ENCODE measurements at regions not wholly inside any gene's neighbourhood (a gene's known extent, or its start where the extent isn't known, plus 50 kb on each side); places are given as distances from the start of the nearest gene placed in this dataset.
"Not testable (repeated sequence)": the region's sequence is repeated elsewhere in the genome, so short reads cannot be mapped to it uniquely, and the experiment has no call there.

DNA sequence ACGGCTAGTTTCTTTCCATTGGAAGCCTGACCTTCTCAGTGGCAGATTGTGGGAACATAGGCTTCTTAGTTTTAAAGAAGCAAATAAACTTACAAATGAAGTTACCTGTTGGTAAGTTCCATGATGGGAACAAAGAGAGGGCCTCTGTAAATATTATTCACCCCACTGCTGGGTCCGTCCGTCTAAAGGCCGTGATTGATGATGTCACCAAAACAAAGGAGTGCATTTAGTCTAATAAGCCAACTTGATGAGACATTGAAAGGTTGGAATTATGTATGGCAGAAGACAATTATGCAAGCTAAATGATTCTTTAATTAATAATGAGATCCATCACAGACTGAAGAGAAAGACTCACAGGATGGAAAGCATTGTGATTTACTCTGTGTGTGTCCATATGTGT lies 1091.9 kb upstream of the FANCL start:
- no peak for DNase-seq (ENCODE audit: low read depth in 2 of 2)

DNA sequence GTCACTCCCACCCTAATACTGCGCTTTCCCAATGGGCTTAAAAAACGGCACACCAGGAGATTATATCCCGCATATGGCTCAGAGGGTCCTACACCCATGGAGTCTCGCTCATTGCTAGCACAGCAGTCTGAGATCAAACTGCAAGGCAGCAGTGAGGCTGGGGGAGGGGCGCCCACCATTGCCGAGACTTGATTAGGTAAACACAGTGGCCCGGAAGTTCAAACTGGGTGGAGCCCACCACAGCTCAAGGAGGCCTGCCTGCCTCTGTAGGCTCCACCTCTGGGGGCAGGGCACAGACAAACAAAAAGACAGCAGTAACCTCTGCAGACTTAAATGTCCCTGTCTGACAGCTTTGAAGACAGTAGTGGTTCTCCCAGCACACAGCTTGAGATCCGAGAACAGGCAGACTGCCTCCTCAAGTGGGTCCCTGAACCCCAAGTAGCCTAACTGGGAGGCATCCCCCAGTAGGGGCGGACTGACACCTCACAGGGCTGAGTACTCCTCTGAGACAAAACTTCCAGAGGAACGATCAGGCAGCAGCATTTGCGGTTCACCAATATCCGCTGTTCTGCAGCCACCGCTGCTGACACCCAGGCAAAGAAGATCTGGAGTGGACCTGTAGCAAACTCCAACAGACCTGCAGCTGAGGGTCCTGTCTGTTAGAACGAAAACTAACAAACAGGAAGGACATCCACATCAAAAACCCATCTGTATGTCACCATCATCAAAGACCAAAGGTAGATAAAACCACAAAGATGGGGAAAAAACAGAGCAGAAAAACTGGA lies 1085.6 kb upstream of the FANCL start:
- not testable (repeated sequence) for DNase-seq (ENCODE audit: low read depth in 2 of 2)

DNA sequence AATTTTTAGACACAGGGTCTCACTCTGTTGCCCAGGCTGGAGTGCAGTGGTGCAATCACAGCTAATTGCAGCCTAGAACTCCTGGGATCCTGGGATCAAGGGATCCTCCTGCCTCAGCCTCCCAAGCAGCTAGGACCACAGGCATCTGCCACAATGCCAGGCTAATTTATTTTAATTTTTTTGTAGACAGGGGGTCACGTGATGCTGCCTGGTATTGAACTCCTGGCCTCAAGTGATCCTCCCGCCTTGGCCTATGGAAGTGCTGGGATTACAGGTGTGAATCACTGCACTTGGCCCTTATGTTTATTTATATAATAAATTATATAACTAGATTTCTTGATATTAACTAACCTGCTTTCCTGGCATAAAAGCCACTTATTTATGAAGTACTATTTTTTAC lies 1081.7 kb upstream of the FANCL start:
- DNase-seq (ENCODE audit: low read depth in 2 of 2), result no peak

DNA sequence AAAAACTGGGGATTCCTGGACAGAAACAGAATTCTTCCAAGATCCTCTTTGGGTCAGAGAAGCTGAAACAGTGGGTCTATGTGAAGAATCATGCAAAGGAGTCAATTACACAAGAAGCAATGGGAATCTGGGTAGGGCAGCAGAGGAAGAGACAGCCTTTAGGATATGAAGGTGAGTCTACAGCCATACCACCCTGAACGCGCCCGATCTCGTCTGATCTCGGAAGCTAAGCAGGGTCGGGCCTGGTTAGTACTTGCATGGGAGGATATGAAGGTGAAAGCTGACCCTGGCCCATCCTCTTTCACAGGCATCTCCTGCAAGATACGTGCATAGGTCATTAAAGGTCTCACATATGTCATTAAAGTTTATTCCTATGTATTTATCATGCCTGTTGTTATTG lies 1080.9 kb upstream of the FANCL start:
- DNase-seq (ENCODE audit: low read depth in 2 of 2), result no peak

DNA sequence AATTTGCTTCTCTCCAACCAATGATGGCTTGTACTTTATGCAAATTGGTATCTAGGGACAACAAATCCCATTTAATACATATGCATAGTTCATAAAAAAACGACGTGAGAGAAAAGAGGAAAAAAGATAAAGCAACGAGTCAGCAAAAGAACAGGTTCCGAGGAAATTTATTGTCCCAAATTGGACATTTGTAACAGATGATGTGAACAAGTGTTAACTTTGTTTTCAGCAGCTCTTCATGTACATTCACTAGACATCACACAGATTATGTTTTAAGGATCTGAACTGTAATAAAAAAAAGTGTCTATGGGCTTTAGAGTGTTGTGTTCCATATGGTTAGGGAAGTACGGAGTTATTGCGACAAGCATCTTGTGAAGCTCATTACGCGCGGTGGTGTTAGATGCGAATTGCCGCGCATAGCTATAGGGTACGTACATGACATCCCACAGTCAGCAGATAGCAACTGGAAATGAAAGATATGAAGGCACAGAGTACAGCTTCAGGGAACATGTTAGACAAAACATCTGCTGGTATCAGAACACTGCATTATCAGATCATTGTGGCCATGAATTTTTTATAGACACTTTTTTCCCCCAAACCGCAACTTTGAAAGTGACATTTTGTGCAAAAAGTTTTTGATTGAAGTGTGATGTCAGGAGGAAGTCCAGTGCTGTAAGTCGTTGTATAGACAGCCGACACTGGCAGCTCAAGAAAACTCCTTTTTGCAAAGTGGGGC lies 1073.1 kb upstream of the FANCL start:
- DNase-seq (ENCODE audit: low read depth in 2 of 2), result no peak

DNA sequence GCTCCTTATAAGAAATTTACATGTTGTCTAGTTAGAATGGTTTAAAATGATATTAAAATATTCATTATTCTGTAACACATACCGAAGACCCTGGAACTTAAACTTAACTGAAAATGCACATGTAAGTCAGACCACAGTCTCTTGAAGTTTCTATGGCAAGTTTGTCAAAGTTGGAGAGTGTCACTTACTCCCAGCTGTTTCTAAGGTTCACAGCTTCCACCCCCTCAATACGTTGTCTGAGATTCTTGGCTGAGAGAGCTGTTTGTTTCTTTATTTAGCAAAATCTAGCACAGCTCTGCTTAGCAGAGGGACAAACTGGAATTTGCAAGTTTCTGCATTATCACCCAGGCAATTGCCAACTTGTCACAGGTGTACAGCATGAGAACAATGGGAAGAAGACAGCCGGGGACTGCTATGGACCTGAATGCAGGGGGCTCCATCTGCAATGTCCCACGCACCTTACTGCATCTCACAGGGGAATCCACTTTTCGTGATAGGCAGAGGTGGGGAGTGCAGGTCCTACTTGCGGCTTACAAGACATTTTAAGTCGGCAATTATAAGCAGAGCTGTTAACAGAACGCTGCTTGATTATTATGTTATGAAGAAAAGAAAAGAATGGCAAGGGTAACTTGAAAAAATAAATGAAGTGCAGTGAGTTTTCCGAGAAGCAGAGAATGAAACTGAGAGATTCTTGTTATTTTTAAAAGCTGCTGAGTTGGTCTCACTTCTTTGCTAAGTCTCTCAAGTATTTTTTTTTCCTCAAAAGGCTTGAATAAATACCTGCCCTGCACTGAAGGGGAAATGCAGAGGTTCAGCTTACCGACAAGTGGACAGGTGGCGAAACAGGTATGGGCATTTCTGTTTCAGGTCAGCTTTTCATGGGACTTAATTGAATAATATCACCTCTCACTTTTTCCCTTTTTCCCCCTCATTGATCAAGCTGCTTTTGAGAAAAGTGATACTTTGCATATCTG lies 1072.1 kb upstream of the FANCL start:
- DNase-seq (ENCODE audit: low read depth in 2 of 2), result no peak

DNA sequence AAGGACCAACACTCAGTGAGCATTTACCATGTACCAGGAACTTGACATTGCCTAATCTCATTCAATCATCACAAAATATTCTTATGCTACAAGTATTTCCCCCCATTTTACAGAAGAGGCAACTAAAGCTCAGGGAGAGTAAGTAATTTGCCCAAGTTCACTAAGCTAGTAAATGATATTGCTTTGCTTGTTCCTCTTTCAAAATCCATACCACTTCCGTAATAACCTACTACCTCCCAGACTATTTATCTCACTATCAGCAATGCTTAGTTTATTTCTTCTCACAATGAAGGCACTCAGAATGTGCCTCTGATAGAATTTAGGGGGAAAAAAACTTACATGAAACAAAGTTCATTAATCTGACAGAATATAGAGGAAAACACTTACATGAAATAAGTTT lies 1070.9 kb upstream of the FANCL start:
- DNase-seq (ENCODE audit: low read depth in 2 of 2), result no peak

DNA sequence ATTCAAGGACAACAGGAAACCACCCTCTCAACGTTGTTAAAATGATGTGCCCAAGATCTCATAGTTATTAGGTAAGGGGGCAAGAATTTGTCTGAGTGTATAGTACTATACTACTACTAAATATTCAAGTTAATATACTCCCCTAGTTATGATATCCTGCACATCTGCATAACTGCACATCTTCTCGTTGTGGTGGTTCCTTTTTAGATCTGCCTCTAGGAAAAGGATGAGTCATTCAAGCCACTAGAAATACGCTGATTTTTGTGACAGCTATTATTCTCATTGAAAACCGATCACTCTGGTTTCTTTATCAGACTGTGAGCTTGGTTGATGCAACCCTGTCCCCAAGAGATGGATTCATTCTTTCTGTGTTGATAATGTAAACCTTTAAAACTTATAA lies 1067.0 kb upstream of the FANCL start:
- no peak for DNase-seq (ENCODE audit: low read depth in 2 of 2)

DNA sequence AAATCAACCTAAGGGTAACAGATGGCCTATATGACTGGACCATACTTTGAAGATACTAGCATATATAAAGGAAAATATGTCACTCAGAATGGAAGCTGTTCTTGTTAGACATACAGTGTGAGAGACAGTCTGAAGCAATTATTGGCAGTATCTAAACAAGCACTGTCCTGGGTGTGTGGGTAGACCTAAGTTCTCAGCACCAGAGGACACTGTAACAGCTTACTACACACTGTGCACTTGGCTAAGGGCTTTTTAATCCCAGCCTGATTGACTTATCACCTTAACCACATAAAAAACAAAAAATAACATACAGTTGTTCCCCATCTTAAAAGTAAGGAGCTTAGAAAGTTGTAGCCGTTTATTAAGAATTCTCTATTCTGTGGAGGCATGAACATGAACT lies 1066.1 kb upstream of the FANCL start:
- DNase-seq (ENCODE audit: low read depth in 2 of 2), result no peak

DNA sequence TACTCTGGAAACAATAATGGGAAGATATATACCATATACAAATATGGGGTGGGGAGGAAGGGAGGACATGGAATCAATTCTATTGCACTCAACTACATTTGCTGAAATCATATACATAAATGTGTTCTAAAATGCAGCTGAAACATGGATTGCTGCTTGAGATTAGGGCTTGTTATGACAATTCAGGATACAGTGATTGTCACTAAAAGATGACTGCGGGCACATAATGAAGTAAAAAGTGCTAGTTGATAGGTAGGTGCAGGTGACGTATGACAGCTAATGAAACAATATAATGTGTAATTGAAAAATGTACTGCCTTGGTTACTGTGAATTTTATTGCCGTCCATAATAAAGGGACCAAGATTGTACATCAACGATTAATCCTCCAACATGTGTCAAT lies 1062.1 kb upstream of the FANCL start:
- no peak for DNase-seq (ENCODE audit: low read depth in 2 of 2)

DNA sequence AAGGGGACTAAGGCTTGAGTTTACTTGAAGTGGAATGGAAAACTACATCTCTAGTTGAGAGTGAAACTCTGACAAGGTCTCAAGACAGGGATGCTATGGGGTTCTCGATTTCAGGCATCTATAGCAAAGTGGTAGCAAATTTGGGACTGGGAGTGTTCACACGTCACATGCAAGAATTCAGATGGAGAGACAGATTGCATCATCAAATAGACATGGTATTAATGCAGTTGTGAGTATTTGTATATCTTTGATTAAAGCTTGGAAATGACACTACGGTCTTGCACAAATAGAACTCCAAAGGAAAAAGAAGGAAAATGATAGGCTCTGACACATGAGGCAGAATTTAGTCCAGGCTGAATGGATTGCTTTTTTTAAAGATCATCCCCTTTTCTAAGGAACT lies 1061.6 kb upstream of the FANCL start:
- no peak for DNase-seq (ENCODE audit: low read depth in 2 of 2)

DNA sequence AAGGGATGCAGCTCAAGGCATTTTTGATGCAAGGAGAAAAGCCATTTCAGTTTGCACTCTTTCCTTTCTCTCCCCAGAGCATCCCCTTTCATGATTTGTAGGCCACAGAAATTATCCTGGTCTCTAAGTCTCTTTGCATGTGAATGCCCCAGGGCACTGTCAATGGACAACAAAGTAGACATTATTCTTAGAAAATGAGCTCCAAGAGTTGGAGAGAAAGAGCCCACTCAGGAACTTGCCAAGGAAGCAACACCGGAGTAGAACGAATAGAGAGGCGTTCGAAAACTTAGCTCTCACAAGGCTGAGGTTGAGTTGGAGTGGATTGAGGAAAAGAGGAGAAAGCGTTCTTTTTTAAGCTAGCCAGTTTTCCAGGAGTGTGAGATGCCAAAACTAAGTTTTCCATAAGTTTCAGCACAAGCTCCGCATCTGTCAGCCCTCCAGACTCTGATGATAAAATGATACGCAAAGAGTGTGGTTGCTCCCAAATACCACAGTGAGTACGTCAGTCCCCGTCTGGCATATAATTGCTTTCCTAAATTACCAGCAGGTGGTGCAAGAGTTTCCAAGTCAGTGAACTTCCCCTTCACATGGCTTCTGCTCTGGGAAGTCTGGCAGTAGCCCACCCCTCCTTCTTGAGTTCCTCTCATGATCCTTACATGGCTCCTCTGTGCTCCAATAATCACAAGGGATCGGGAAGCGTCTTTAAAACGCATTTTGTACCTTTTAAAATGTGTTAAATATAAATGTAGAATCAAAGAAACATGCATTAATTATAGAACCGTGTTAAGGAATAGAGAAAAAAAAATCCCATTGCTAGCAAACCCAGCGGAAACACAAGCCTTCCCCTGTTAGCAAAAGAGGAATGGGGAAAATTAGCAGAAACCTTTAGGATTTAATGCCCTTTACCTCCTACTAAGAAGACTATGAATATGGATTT lies 1060.6 kb upstream of the FANCL start:
- no peak for DNase-seq (ENCODE audit: low read depth in 2 of 2)

DNA sequence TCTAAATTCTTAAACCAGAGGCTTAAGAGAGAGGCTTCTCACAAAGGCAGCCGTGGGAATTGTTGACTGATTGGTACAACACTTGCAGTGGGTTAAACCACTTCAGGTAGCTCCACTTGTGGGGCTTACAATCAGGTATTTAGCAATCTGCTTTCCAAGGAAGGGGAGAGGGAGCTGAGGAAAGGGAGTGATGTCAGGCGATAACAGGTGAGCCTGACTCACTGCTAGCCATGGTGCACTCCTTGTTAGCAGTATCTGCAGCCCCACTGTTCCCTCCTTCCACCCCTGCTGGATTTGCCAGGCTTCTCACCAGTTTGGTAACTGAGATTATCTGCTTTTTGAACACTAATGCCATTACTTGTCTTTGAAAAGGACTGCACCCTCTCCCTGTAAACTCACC lies 1056.7 kb upstream of the FANCL start:
- DNase-seq (ENCODE audit: low read depth in 2 of 2), result no peak

DNA sequence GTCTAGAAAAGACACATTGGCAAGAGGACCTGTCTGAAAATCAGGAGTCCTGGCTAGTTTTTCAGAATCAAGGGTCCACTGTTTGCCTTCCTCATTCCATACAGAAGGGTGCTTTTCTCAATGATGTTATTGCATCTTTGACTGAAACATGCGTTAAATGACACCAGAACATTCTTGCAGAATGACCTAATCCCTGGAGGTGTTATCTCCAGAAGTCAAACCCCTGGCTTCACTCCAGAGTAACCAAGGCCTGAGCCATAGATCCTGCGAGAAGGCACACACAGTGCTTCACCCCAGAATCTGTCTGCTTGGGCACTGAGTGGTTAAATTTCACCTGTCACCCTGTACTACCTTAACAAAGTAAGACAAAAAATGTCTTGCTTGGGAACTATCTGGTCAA lies 1055.2 kb upstream of the FANCL start:
- DNase-seq (ENCODE audit: low read depth in 2 of 2), result no peak

DNA sequence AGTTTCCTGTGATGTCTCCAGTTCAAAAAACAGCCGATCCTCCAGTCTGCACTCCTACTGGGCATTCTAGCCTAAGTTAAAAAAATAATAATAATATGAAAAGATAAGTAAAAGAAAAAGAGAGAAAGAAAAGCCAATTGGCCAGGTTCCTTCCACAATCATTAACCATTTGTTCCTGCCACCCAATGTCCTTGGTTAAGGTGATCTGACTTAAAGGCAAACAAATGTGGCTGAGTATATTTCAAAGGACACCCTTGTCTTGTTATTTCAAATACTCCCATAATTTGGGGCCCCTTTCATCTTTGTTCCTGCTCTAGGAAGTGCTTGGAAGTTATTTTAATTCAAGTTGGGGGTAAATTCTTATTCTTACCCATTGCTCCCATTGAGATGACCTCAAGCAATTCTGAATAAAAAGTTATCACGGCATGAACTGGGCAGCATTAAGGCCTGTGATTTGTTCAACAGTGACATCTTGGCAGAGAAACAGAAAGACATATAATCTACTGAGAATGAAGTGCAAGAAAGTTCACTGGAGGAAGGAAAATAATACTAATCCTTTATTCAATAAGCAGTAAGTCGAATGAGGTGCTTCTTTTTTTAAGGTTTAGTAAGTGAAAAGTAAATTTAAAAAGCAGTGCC lies 1054.5 kb upstream of the FANCL start:
- DNase-seq (ENCODE audit: low read depth in 2 of 2), result no peak

DNA sequence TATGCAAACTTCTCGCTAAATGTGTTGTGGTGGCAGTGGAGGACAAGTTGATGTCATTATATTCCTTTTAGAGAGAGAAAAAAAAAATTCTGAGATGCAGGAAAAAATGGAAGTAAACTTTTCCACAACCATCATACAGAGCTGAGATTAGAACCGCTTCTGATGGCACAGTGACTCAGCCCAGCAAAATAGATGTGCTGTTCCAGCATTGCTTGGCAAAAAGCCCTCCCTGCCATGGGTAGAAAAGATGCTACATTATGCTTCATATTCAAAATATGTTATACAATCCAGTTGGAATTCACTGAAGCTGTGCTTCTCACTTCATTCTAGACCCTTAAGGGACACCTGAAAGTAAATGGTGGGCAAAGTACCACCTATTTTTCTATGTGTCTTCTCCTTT lies 1047.6 kb upstream of the FANCL start:
- no peak for DNase-seq (ENCODE audit: low read depth in 2 of 2)

DNA sequence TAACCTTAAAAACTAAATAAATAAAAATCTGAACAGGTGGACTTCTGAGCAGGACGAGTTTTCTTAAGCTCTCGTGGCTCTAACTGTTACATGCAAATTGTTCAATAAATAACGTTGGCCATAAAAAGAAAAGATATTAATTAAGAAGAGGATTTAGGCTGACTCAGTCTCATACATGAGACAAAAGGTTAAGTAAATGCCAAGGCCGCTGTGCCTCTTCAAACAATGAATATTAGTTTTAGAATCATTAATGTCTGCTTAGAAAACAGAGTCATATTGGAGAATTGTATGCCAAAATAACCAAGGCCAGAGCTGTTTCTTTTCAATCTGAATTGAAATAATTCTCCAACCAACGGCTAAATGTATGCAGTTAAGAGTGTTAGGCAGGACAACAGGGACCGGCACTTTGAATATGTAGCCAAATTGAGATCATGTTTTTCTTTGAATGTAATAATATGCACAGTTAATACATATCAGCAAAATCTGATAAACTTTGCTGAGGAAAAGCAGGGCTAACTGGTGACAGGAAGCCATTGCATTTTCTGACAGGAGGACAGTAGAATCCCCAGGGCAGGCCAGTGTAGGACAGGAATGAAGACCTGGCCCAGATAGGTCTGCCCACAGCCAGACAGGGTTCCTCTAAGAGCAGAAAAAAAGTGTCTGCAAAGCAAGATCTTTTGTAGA lies 1041.4 kb upstream of the FANCL start:
- DNase-seq (ENCODE audit: low read depth in 2 of 2), result no peak

DNA sequence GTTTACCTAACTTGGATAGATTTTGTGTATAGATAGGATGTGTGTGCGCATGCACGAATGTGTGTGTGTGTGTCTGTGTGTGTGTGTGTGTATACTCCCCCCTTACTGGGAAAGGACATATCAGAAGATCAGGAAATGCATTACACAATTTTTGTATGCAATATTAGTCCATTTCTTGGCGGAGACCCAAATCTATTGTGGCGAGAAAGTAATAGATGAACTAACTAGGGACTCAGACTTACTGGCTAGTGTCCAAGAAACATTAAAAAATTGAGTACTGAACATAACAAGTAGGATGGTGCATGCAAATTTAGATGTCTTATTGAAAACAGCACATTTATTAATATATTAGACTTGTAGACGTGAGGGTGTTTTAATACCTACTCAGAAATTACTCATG lies 1036.5 kb upstream of the FANCL start:
- no peak for DNase-seq (ENCODE audit: low read depth in 2 of 2)

DNA sequence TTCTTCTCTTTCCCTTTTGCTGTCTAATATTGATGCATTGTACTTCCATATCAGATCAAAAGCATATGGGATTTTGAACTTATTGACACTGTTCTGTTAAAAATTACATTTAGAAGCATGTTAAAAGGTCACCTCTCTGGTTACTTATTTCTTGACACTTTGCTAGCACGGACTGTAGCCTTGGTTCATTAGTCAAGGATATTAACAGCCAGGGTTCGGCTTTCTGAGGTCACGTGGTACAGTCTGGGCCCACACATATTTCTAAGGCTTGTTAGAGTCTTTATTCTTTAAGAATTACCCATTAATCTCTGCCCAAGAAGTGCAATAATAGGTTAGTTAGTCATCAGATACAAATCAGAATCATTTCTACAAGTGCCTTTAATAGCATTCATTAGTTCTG lies 1035.8 kb upstream of the FANCL start:
- no peak for DNase-seq (ENCODE audit: low read depth in 2 of 2)

DNA sequence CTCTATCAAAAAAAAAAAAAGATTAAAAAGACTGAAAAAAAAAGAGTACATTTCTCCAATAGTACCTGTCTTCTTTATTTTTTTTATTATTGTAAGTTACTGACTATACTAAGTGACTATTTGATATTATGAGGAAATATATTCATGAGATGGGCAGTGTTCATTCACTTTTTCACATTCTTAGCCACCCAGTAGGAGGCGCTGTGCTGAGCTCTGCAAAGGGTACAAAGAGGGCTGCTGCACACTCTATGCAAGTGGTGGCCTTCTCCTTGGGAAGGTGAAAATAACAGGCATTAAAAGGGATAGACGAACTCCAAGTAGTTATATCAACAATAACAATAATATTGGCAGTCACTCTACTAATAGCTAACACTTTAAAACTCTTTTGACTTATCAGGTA lies 1034.9 kb upstream of the FANCL start:
- no peak for DNase-seq (ENCODE audit: low read depth in 2 of 2)

Measured in stimulated activated CD8-positive, alpha-beta memory T cell treated with anti-CD3 and anti-CD28 coated beads, Interleukin-15, amount 100 ng/mL, for 4 hours (primary cell).